ENCODE measurements at regions not wholly inside any gene's neighbourhood (a gene's known extent, or its start where the extent isn't known, plus 50 kb on each side); places are given as distances from the start of the nearest gene placed in this dataset.

DNA sequence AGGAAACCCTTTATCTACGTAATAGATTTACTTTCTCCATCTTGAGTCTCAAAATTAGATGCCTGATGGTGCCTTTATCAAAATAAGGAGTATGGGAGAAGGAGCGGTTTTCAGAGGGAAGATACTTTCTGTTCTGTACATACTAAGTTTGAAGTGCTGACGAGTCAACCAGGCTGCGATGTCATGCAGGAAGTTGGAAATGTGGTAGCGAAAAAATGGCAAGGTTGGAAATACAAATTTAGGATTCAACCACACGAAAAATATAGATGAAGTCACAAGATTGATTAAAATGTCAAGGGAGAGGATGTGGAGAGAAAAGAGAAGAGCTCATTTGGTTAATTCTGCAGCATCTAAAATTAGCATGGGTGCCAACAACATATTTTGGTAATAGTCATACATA, 129.5 kb downstream of the FOXD1 start:
- H3K4me1 ChIP-seq, result no peaks in the 10 kb centered on the region
- H3K36me3 ChIP-seq, result no peaks in the 10 kb centered on the region
- TF ChIP-seq, protein P1, sequence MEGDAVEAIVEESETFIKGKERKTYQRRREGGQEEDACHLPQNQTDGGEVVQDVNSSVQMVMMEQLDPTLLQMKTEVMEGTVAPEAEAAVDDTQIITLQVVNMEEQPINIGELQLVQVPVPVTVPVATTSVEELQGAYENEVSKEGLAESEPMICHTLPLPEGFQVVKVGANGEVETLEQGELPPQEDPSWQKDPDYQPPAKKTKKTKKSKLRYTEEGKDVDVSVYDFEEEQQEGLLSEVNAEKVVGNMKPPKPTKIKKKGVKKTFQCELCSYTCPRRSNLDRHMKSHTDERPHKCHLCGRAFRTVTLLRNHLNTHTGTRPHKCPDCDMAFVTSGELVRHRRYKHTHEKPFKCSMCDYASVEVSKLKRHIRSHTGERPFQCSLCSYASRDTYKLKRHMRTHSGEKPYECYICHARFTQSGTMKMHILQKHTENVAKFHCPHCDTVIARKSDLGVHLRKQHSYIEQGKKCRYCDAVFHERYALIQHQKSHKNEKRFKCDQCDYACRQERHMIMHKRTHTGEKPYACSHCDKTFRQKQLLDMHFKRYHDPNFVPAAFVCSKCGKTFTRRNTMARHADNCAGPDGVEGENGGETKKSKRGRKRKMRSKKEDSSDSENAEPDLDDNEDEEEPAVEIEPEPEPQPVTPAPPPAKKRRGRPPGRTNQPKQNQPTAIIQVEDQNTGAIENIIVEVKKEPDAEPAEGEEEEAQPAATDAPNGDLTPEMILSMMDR (IDR thresholded peaks at IDR 0.05), result no peak
- TF ChIP-seq POLR2AphosphoS5 (IDR thresholded peaks at IDR 0.05) (no peak), POLR2A (IDR thresholded peaks at IDR 0.05) (no peak), EP300 (IDR thresholded peaks at IDR 0.05) (no peak)
- no peak overlapping the region for H3K27ac ChIP-seq
- H3K9me3 ChIP-seq, result no peaks in the 10 kb centered on the region
- H3K27me3 ChIP-seq, result peaks cover 0 to 64% (median 22%) of the 10 kb centered on the region in 3 donors
- WGBS, 5 donors, result 79 to 85% (median 82%) methylated on average over 6 of the region's 6 CpGs
- no peak for DNase-seq
- no peak overlapping the region for H3K4me3 ChIP-seq
- intact Hi-C loops (cut with DNase I; ENCODE audit: low total_unique reads), result no loop called here

DNA sequence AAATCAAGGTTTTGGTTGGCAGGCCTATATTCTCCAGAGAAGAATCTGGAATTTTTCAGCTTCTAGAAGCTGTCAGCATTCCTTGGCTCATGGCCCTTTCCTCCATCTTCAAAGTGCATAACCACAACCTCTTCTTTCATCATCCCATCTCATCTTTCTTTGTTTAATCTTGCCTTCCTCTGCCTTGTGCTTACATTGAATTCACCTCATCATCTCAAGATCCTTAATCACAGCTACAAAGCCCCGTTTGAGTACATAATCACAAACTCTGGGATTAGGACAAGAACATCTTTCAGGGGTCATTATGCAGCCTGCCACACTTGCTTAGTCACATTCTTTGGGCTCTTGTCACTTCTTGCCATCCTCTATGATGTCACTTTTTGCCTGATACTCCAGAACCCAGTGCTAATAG, 130.3 kb downstream of the FOXD1 start:
- Histone ChIP-seq H3K9me3 (no peaks in the 10 kb centered on the region), H3K36me3 (no peaks in the 10 kb centered on the region), H3K4me1 (no peaks in the 10 kb centered on the region), H3K27me3 (peaks cover 0 to 69% (median 30%) of the 10 kb centered on the region in 3 donors), H3K27ac (no peak overlapping the region), H3K4me3 (no peak overlapping the region)
- WGBS, 5 donors, result 38 to 77% (median 59%) methylated on average over 1 of the region's 1 CpG
- intact Hi-C loops (cut with DNase I; ENCODE audit: low total_unique reads), result no loop called here
- DNase-seq, result no peak
- TF ChIP-seq EP300 (IDR thresholded peaks at IDR 0.05) (no peak), POLR2A (IDR thresholded peaks at IDR 0.05) (no peak), POLR2AphosphoS5 (IDR thresholded peaks at IDR 0.05) (no peak)
- TF ChIP-seq, protein P1 (IDR thresholded peaks at IDR 0.05), result no peak

DNA sequence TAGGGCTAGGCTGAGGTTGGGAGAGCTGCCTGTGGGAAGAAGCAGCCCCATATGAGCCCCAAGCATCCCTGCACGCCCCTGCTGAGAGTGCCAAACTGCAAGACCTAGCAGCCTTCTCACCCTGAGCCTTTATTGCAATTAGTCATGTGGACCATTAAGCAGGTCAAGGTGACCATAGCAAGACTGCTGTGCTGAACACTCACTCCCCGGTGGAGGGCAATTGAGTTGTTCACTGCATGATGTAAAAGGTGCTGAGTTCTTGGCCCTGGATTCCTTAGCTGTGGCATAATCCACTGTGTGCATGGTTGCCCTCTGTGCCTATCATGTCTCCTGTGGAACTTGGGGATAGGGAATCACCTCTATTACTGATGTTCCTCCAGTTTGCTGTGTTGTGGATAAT, 131.1 kb downstream of the FOXD1 start:
- H3K4me1 ChIP-seq, result no peaks in the 10 kb centered on the region

DNA sequence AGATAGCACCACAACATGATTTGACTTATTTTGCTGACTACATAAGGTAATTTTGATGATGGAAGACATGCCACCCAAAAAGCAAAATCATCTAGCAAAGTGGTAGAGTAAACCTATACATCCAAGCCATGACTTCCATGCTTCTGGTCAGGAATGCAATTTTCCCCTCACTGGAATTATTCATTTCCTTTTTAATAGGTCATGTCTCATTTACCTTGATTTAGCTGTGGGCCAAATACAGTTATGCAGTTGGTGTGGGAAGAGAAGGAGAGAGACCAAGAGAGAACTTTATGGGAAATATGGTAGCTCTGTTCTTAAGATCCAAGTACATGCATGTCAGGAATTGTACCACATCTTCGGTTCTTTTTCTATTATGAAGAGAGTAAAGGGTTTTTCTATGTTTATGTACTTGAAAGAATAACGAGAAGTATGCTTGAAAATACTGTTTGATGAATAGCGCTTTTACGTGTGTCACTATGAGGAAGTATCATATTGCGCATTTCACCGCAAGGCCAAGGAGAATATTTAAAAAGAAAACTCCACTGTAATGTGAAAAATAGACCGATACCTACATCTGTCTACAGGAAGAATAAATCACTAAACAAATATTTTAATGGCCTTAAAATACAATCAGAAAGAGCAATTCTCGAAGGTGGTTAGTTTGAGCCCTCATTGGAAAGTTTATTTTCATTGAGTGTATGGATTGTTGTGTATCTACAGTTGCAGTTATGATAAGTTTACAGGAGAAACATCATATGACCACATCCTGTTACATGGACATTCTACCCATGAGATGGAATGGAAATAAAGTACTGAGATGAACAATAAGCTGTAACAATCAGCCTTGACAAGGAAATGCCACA, 134.0 kb downstream of the FOXD1 start:
- no peaks in the 10 kb centered on the region for H3K36me3 ChIP-seq
- peaks cover 0 to 86% (median 54%) of the 10 kb centered on the region in 3 donors for H3K27me3 ChIP-seq
- peaks cover 0 to 16% (median 6%) of the 10 kb centered on the region in 4 donors for H3K4me1 ChIP-seq
- intact Hi-C loops (cut with DNase I; ENCODE audit: low total_unique reads), result no loop called here
- no peaks in the 10 kb centered on the region for H3K9me3 ChIP-seq
- H3K4me3 ChIP-seq, result no peak overlapping the region
- TF ChIP-seq, protein P1 (IDR thresholded peaks at IDR 0.05), result no peak
- no peak for TF ChIP-seq POLR2A (IDR thresholded peaks at IDR 0.05)
- no peak for TF ChIP-seq EP300 (IDR thresholded peaks at IDR 0.05)
- TF ChIP-seq POLR2AphosphoS5 (IDR thresholded peaks at IDR 0.05), result no peak
- 61 to 78% (median 75%) methylated on average over 8 of the region's 8 CpGs for WGBS, 5 donors
- no peak for DNase-seq
- no peak overlapping the region for H3K27ac ChIP-seq

More for the DNA sequence above, 131.1 kb downstream of the FOXD1 start:
- H3K9me3 ChIP-seq, result no peaks in the 10 kb centered on the region
- TF ChIP-seq, protein P1 (IDR thresholded peaks at IDR 0.05), result no peak
- TF ChIP-seq POLR2AphosphoS5 (IDR thresholded peaks at IDR 0.05) (no peak), POLR2A (IDR thresholded peaks at IDR 0.05) (no peak), EP300 (IDR thresholded peaks at IDR 0.05) (no peak)
- H3K4me3 ChIP-seq, result no peak overlapping the region
- H3K27me3 ChIP-seq, result peaks cover 0 to 72% (median 30%) of the 10 kb centered on the region in 3 donors
- intact Hi-C loops (cut with DNase I; ENCODE audit: low total_unique reads), result no loop called here
- no peak overlapping the region for H3K27ac ChIP-seq
- whole genome bisulfite sequencing, 5 donors, result 53 to 75% (median 72%) methylated on average over 1 to 2 of the region's 2 CpGs
- H3K36me3 ChIP-seq, result no peaks in the 10 kb centered on the region
- DNase-seq, result no peak

All from stomach (tissue), 8 donors.